AG04450 (cell line): ENCODE measurements at regions not wholly inside any gene's neighbourhood (a gene's known extent, or its start where the extent isn't known, plus 50 kb on each side); places are given as distances from the start of the nearest gene placed in this dataset.

Source experiments
- CTCF ChIA-PET: fragments of 300-600, 350-600 bp; formaldehyde crosslinking; extraction: SDS; loops from one replicate; lab custom pipeline; 2022; ENCODE audit warnings: antibody characterized with exemption, inconsistent platforms; lab: Charles Lee
- POLR2A ChIA-PET: fragments of 350-600 bp; formaldehyde crosslinking; extraction: SDS; loops from one replicate; lab custom pipeline; 2021; ENCODE audit warnings: antibody characterized with exemption, inconsistent platforms; lab: Yijun Ruan, JAX
- DNase-seq: peaks from one replicate; pipeline ENCODE4 v3.0.0-alpha.2; 2011; ENCODE audit warnings: low read depth, low spot score
- H3K27ac ChIP-seq: one replicate; pipeline ENCODE4 v1.5.1; 2012; ENCODE audit warnings: low read depth, low read length, control low read depth
- H3K27me3 ChIP-seq: one replicate; pipeline ENCODE4 v1.6.0; 2012; ENCODE audit warnings: low read length; ENCODE audit not compliant: control insufficient read depth, insufficient read depth
- H3K4me3 ChIP-seq: 2 replicates; pipeline ENCODE4 v1.5.1; 2011; ENCODE audit warnings: mild to moderate bottlenecking, low read depth, low read length, control low read depth
- H3K9me3 ChIP-seq: 2 replicates; pipeline ENCODE4 v1.5.1; 2012; ENCODE audit warnings: low read length; ENCODE audit not compliant: control insufficient read depth, insufficient read depth
- CTCF ChIP-seq: IDR thresholded peaks from 2 replicates; pipeline ENCODE4 v1.5.1; 2011; ENCODE audit warnings: low read depth, low read length, control low read depth, inconsistent platforms

GRCh38 chr6:85396159-85396808, 53.6 kb upstream of the NT5E start:
- Histone ChIP-seq H3K9me3 (no peaks in the 10 kb centered on the region), H3K27ac (no peak overlapping the region), H3K27me3 (no peaks in the 10 kb centered on the region), H3K4me3 (no peak overlapping the region)
- no peak for TF ChIP-seq CTCF
- CTCF ChIA-PET: interaction anchor here (0.6 to 0.8 kb wide), 2 partner anchors 86 to 141 kb away, joined by 3 to 4 read pairs; no protein-coding TSS in a partner anchor
- POLR2A ChIA-PET: no interaction called here
- DNase-seq: no peak

- Histone ChIP-seq H3K4me3 (no peak overlapping the region), H3K9me3 (no peaks in the 10 kb centered on the region), H3K27ac (no peak overlapping the region), H3K27me3 (no peaks in the 10 kb centered on the region)
- DNase-seq: no peak
- TF ChIP-seq CTCF: no peak
- ChIA-PET CTCF (interaction anchor here (0.8 kb wide), 1 partner anchor 141 kb away, joined by 3 read pairs; no protein-coding TSS in a partner anchor), POLR2A (no interaction called here)
These were observed 54.1 kb upstream of the NT5E start for GRCh38 chr6:85395746-85396145.

GRCh38 chr6:85394853-85395538, 54.9 kb upstream of the NT5E start:
- CTCF ChIA-PET: no interaction called here
- DNase-seq: no peak
- no peak for TF ChIP-seq CTCF
- no peak overlapping the region for H3K27ac ChIP-seq
- H3K9me3 ChIP-seq: no peaks in the 10 kb centered on the region
- no peaks in the 10 kb centered on the region for H3K27me3 ChIP-seq
- no peak overlapping the region for H3K4me3 ChIP-seq
- POLR2A ChIA-PET: no interaction called here

- no peak for DNase-seq
- no peak overlapping the region for H3K27ac ChIP-seq
- H3K27me3 ChIP-seq: no peaks in the 10 kb centered on the region
- ChIA-PET CTCF (no interaction called here), POLR2A (no interaction called here)
- H3K4me3 ChIP-seq: no peak overlapping the region
- H3K9me3 ChIP-seq: no peaks in the 10 kb centered on the region
- no peak for TF ChIP-seq CTCF
These were observed 55.7 kb upstream of the NT5E start for GRCh38 chr6:85394199-85394598.

GRCh38 chr6:85392379-85392778, 57.5 kb upstream of the NT5E start:
- Histone ChIP-seq H3K27ac (no peak overlapping the region), H3K4me3 (no peak overlapping the region), H3K27me3 (no peaks in the 10 kb centered on the region), H3K9me3 (no peaks in the 10 kb centered on the region)
- POLR2A ChIA-PET: no interaction called here
- no peak for TF ChIP-seq CTCF
- no peak for DNase-seq
- CTCF ChIA-PET: no interaction called here
